Parathyroid adenoma (tissue), 2 donors: ENCODE measurements at regions not wholly inside any gene's neighbourhood (a gene's known extent, or its start where the extent isn't known, plus 50 kb on each side); places are given as distances from the start of the nearest gene placed in this dataset.

Experiments
- H2AFZ ChIP-seq: fragments of 300-600 bp; sonication (generic); one replicate; pipeline ENCODE4 v1.7.0; 2017; ENCODE audit warnings: antibody characterized with exemption, mild to moderate bottlenecking
- H3K27ac ChIP-seq: fragments of 300-600 bp; sonication (generic); one replicate; pipeline ENCODE4 v1.7.0; 2017
- H3K27me3 ChIP-seq: fragments of 300-600 bp; sonication (generic); one replicate; pipeline ENCODE4 v1.7.0; 2017; ENCODE audit warnings: low read length; ENCODE audit not compliant: control insufficient read depth, insufficient read depth
- H3K36me3 ChIP-seq: fragments of 300-600 bp; sonication (generic); one replicate; pipeline ENCODE4 v1.7.0; 2017; ENCODE audit warnings: low read length; ENCODE audit not compliant: control insufficient read depth, insufficient read depth
- H3K4me1 ChIP-seq: fragments of 300-600 bp; sonication (generic); one replicate; pipeline ENCODE4 v1.7.0; 2017; ENCODE audit warnings: control low read depth
- H3K4me2 ChIP-seq: fragments of 300-600 bp; sonication (generic); one replicate; pipeline ENCODE4 v1.7.0; 2017; ENCODE audit warnings: low read length
- H3K4me3 ChIP-seq: fragments of 300-600 bp; sonication (generic); one replicate; pipeline ENCODE4 v1.7.0; 2017; ENCODE audit warnings: low read depth, low read length
- H3K79me2 ChIP-seq: fragments of 300-600 bp; sonication (generic); one replicate; pipeline ENCODE4 v1.7.0; 2017; ENCODE audit warnings: control low read depth
- H3K9ac ChIP-seq: fragments of 300-600 bp; sonication (generic); one replicate; pipeline ENCODE4 v1.7.0; 2017; ENCODE audit warnings: mild to moderate bottlenecking
- H3K9me3 ChIP-seq: fragments of 300-600 bp; sonication (generic); one replicate; pipeline ENCODE4 v1.7.0; 2017; ENCODE audit warnings: low read length; ENCODE audit not compliant: control insufficient read depth
- TF ChIP-seq, protein P1 (sequence below): fragments of 300-600 bp; sonication (generic); IDR thresholded peaks from one replicate; pipeline ENCODE4 v1.7.0; 2017; ENCODE audit warnings: antibody characterized with exemption, mild to moderate bottlenecking
- donor health status: primary hyperparathyroidism.

DNA sequence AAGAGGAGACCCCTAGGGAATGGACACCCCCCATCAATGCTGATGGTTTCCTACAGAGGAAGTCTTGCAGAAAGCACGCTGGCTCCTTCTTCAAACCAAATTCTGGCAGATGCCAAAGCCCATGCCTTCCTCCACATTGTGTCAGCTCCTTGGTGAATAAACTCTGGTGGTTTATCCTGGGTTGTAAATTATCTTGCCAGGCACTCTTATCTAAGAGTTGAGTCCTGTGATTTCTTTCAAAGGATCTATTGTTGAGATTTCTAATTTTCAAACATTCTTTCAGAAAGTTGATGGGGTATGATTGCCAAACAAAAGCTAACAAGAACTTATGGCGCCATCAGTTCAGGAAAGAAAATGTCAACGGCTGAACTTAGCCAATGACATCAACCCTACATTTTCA is 160.4 kb downstream of the NSG2 start:
- TF ChIP-seq, protein P1, sequence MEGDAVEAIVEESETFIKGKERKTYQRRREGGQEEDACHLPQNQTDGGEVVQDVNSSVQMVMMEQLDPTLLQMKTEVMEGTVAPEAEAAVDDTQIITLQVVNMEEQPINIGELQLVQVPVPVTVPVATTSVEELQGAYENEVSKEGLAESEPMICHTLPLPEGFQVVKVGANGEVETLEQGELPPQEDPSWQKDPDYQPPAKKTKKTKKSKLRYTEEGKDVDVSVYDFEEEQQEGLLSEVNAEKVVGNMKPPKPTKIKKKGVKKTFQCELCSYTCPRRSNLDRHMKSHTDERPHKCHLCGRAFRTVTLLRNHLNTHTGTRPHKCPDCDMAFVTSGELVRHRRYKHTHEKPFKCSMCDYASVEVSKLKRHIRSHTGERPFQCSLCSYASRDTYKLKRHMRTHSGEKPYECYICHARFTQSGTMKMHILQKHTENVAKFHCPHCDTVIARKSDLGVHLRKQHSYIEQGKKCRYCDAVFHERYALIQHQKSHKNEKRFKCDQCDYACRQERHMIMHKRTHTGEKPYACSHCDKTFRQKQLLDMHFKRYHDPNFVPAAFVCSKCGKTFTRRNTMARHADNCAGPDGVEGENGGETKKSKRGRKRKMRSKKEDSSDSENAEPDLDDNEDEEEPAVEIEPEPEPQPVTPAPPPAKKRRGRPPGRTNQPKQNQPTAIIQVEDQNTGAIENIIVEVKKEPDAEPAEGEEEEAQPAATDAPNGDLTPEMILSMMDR = no peak
- H3K9me3 ChIP-seq = no peaks in the 10 kb centered on the region
- no peaks in the 10 kb centered on the region for H3K4me1 ChIP-seq
- no peak overlapping the region for H2AFZ ChIP-seq
- H3K27me3 ChIP-seq = no peaks in the 10 kb centered on the region
- no peaks in the 10 kb centered on the region for H3K36me3 ChIP-seq
- H3K9ac ChIP-seq = no peak overlapping the region
- no peak overlapping the region for H3K27ac ChIP-seq
- H3K4me3 ChIP-seq = no peak overlapping the region
- H3K4me2 ChIP-seq = no peak overlapping the region
- no peaks in the 10 kb centered on the region for H3K79me2 ChIP-seq

DNA sequence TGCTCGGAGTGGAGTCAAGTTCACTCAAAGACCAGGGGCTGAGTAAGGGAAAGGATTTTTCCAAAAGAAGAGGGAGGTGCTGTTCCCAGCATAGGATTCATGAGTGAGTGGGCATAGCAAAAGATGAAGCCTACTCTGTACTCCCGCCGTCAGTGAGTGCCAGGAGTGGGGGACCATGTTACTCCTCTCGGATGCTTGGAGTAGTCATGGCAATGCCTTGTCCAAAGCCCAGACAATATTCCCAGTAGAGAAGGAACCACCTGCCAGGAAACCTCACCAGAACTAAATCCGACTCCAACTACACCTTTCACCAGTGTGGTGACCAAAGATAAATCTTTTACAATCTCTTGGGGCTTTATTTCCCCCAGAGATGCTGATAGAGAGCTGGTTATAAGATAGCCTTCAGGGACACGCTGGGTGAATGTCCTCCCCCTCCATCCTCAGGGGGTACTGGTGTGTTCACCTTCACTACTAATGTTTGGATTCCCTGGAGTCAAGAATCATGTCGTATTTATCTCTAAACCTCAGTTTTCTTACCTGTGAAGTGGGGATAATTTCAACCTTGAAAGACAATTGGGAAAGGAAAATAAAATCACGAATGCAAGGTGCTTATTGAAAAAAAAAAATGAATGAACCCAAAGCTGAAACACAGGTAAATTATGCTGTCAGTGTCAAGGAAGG is 165.2 kb downstream of the NSG2 start:
- H3K27ac ChIP-seq = no peak overlapping the region
- no peaks in the 10 kb centered on the region for H3K79me2 ChIP-seq
- TF ChIP-seq, protein P1 = no peak
- H3K27me3 ChIP-seq = no peaks in the 10 kb centered on the region
- no peak overlapping the region for H2AFZ ChIP-seq
- H3K4me2 ChIP-seq = no peak overlapping the region
- no peaks in the 10 kb centered on the region for H3K4me1 ChIP-seq
- H3K4me3 ChIP-seq = no peak overlapping the region
- H3K36me3 ChIP-seq = no peaks in the 10 kb centered on the region
- no peak overlapping the region for H3K9ac ChIP-seq
- H3K9me3 ChIP-seq = no peaks in the 10 kb centered on the region

DNA sequence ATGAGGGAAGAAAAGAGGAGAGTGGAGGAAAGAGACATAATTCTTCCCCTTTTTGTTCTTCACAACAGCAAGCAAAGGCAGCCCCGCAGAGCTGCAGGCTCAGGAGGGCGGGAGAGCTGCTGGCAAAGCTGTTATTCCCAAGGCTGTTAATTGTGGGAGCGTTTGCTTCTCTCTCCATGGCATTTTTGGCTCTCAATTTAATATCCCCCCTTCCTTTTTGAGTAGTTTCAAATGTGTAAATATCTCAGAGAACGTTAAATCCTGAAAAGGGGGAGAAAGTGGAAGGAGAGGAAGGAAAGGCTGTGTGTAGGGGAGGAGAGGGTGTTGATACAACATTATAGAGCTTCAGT is 165.7 kb downstream of the NSG2 start:
- no peak overlapping the region for H3K9ac ChIP-seq
- no peak overlapping the region for H2AFZ ChIP-seq
- TF ChIP-seq, protein P1 = no peak
- no peaks in the 10 kb centered on the region for H3K79me2 ChIP-seq
- H3K36me3 ChIP-seq = no peaks in the 10 kb centered on the region
- H3K4me3 ChIP-seq = no peak overlapping the region
- no peak overlapping the region for H3K27ac ChIP-seq
- H3K9me3 ChIP-seq = no peaks in the 10 kb centered on the region
- H3K4me1 ChIP-seq = no peaks in the 10 kb centered on the region
- H3K27me3 ChIP-seq = no peaks in the 10 kb centered on the region
- no peak overlapping the region for H3K4me2 ChIP-seq

GRCh38 chr5:174217527-174217926 is 172.0 kb downstream of the NSG2 start:
- Histone ChIP-seq H3K9me3 (no peaks in the 10 kb centered on the region), H2AFZ (no peak overlapping the region), H3K4me3 (no peak overlapping the region), H3K36me3 (no peaks in the 10 kb centered on the region), H3K27ac (no peak overlapping the region), H3K79me2 (no peaks in the 10 kb centered on the region), H3K4me2 (no peak overlapping the region), H3K4me1 (no peaks in the 10 kb centered on the region), H3K9ac (no peak overlapping the region), H3K27me3 (no peaks in the 10 kb centered on the region)
- TF ChIP-seq, protein P1 = no peak

- Histone ChIP-seq H3K27ac (no peak overlapping the region), H3K4me1 (no peaks in the 10 kb centered on the region), H3K27me3 (no peaks in the 10 kb centered on the region), H3K4me2 (no peak overlapping the region), H2AFZ (no peak overlapping the region), H3K36me3 (no peaks in the 10 kb centered on the region), H3K4me3 (no peak overlapping the region), H3K9ac (no peak overlapping the region), H3K9me3 (no peaks in the 10 kb centered on the region), H3K79me2 (no peaks in the 10 kb centered on the region)
- TF ChIP-seq, protein P1 = no peak
These were observed 172.7 kb downstream of the NSG2 start for GRCh38 chr5:174218162-174218561.
